Fibroblast of lung (primary cell): ENCODE measurements at regions not wholly inside any gene's neighbourhood (a gene's known extent, or its start where the extent isn't known, plus 50 kb on each side); places are given as distances from the start of the nearest gene placed in this dataset.

ENCODE experiments used
- DNase-seq, 2 donors: peaks; one replicate each; pipeline versions ENCODE4 v3.0.0 to v3.0.0-alpha.2; 2010; ENCODE audit warnings: low read depth in 2 of 2
- H2AFZ ChIP-seq: 2 replicates; pipeline ENCODE4 v1.5.1; 2012; ENCODE audit warnings: low read length, control low read depth, inconsistent platforms
- H3K27ac ChIP-seq: 2 replicates; pipeline ENCODE4 v1.5.1; 2011; ENCODE audit warnings: low read length, control low read depth; ENCODE audit not compliant: insufficient read depth
- H3K27me3 ChIP-seq: 2 replicates; pipeline ENCODE4 v1.5.1; 2011; ENCODE audit warnings: mild to moderate bottlenecking, low read length; ENCODE audit not compliant: control insufficient read depth, insufficient read depth
- H3K36me3 ChIP-seq: 2 replicates; pipeline ENCODE4 v1.5.1; 2011; ENCODE audit warnings: low read length; ENCODE audit not compliant: control insufficient read depth, insufficient read depth
- H3K4me1 ChIP-seq: 2 replicates; pipeline ENCODE4 v1.5.1; 2011; ENCODE audit warnings: low read length; ENCODE audit not compliant: control insufficient read depth, insufficient read depth; ENCODE audit errors: extremely low read depth
- H3K4me2 ChIP-seq: 2 replicates; pipeline ENCODE4 v1.5.1; 2011; ENCODE audit warnings: low read length, control low read depth; ENCODE audit not compliant: insufficient read depth; ENCODE audit errors: extremely low read depth
- H3K4me3 ChIP-seq, 4 experiments: fragments of 200-600 bp in 1 of 4; sonication (generic) in 1 of 4; replicated peaks in 1 of 4; 2 replicates each; pipeline ENCODE4 v1.5.1; 2011 to 2016; ENCODE audit warnings: low read length in 4 of 4, low read depth in 3 of 4, mild to moderate bottlenecking in 3 of 4, control low read depth in 2 of 4, inconsistent platforms in 1 of 4, mixed read lengths in 1 of 4; ENCODE audit not compliant: insufficient read depth in 1 of 4; ENCODE audit errors: control extremely low read depth in 1 of 4
- H3K79me2 ChIP-seq: 2 replicates; pipeline ENCODE4 v1.5.1; 2012; ENCODE audit warnings: mild to moderate bottlenecking, low read length, inconsistent platforms; ENCODE audit not compliant: control insufficient read depth, insufficient read depth
- H3K9ac ChIP-seq: 2 replicates; pipeline ENCODE4 v1.5.1; 2011; ENCODE audit warnings: mild to moderate bottlenecking, low read length, control low read depth; ENCODE audit not compliant: insufficient read depth
- H3K9me3 ChIP-seq: 2 replicates; pipeline ENCODE4 v1.5.1; 2012; ENCODE audit warnings: low read depth, low read length; ENCODE audit not compliant: control insufficient read depth, insufficient read depth
- H4K20me1 ChIP-seq: 2 replicates; pipeline ENCODE4 v1.5.1; 2011; ENCODE audit warnings: low read length; ENCODE audit not compliant: control insufficient read depth, insufficient read depth; ENCODE audit errors: extremely low read depth
- CTCF ChIP-seq, 2 donors: IDR thresholded peaks in 1 of 2; conservative IDR thresholded peaks in 1 of 2; 1 replicate in 1 of 2; 2 replicates in 1 of 2; pipeline ENCODE4 v1.5.1; 2011 to 2012; ENCODE audit warnings: low read length in 2 of 2, control low read depth in 1 of 2, inconsistent platforms in 1 of 2, low read depth in 1 of 2, mild to moderate bottlenecking in 1 of 2
- EZH2 ChIP-seq: IDR thresholded peaks from 2 replicates; pipeline ENCODE4 v1.5.1; 2012; ENCODE audit warnings: low read length, control low read depth, mild to moderate bottlenecking; ENCODE audit errors: missing control alignments

DNA sequence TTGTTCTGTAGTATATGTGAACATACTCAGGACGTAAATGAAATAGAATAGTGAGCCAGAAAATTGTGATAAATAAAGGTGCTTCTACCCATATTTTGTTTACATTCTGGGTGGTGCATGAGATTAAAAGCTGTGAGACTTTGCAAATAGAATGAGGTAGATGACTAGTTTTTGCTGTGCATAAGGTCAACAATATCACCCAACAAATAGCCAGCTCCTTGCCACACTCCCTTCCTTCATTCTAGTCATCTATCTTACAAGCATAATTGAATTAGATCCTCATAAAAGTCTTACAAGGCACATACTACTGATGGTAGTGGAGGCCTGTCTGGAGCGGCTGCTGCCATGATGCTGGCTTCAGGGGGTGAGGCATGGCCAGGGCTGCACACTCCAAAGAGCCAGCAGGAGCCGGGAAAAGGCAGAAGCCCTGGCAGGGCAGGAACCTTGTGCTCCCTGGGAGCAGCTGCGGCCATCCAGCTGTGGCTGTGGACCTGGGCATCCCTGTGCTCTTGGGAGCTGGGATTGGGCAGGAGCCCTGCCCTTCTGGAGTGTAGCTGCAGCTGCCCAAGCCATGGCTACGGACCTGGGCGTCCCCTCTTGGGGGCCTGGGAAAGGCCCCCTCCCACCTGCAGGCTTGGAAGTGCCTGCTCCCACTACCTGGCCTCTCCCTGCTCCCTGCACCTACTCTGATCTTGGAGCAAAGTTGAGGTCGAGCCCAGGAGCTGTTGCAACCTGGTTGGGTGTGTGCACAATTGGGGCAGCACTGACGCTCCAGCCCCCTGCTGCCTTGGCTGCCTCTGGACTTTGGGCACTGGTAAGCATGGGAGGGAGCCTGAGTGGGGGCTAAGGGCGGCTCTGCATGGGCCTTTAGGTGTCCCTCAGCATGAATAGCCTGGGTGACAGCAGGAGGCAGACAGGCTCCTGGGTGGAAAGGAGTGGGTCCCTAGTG is 112.8 kb downstream of the DACT1 start:
- Histone ChIP-seq H3K27ac (no peak overlapping the region), H3K27me3 (no peaks in the 10 kb centered on the region), H3K9ac (no peak overlapping the region), H3K36me3 (no peaks in the 10 kb centered on the region), H3K4me2 (no peak overlapping the region), H4K20me1 (no peaks in the 10 kb centered on the region), H3K4me1 (peaks cover 16% of the 10 kb centered on the region), H2AFZ (no peak overlapping the region), H3K9me3 (no peaks in the 10 kb centered on the region), H3K4me3 (no peak overlapping the region), H3K79me2 (no peaks in the 10 kb centered on the region)
- DNase-seq: no peak
- no peak for TF ChIP-seq CTCF (conservative IDR thresholded peaks at IDR 0.05 in 1 of 2, IDR thresholded peaks at IDR 0.05 in 1 of 2; ENCODE audit: low read depth in 1 of 2, low read length in 2 of 2)
- no peak for TF ChIP-seq EZH2

DNA sequence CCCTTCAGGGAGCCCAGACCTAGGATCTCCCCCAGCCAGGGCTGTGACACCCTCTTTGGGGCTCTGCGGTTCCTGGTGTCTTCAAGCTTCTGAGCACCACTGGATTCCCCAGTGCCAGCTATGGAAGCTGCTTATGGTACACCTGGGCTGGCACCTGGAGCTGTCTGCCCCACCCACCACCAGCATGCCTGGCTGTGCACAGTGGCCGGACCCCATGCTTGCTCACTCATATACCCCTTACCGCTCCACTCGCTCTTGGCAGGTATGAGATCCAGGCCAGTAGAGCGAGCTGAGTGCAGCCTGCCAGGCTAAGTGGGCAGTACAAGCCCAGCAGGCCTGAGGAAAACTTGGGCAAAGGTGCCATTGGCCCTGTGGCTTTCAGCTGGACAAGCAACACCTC is 114.0 kb downstream of the DACT1 start:
- TF ChIP-seq CTCF (conservative IDR thresholded peaks at IDR 0.05 in 1 of 2, IDR thresholded peaks at IDR 0.05 in 1 of 2; ENCODE audit: low read depth in 1 of 2, low read length in 2 of 2) (no peak), EZH2 (no peak)
- Histone ChIP-seq H3K27ac (no peak overlapping the region), H4K20me1 (no peaks in the 10 kb centered on the region), H3K4me3 (no peak overlapping the region), H2AFZ (no peak overlapping the region), H3K4me2 (no peak overlapping the region), H3K36me3 (no peaks in the 10 kb centered on the region), H3K79me2 (no peaks in the 10 kb centered on the region), H3K27me3 (no peaks in the 10 kb centered on the region), H3K9me3 (no peaks in the 10 kb centered on the region), H3K4me1 (peaks cover 10% of the 10 kb centered on the region), H3K9ac (no peak overlapping the region)
- DNase-seq: no peak

DNA sequence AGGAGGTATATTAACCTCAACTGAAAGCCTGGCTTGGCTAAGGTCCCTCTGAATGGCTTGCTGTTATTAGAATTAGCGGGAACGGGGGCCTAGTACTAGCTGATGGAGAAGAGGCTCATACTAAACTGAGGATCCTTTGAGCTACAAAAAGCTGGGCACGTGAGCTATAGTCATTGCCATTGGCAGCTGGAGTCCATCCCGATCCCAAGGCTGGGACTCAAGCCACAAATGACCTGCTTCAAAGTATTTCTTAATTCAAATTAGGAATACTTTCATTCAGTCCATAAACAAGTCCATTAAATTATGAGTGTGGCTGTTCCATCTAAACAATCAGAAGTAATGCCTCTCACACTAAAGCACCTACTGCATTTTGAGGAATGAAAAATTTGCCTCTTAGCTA is 114.5 kb downstream of the DACT1 start:
- no peaks in the 10 kb centered on the region for H3K36me3 ChIP-seq
- H4K20me1 ChIP-seq: no peaks in the 10 kb centered on the region
- no peaks in the 10 kb centered on the region for H3K27me3 ChIP-seq
- no peaks in the 10 kb centered on the region for H3K9me3 ChIP-seq
- TF ChIP-seq CTCF (conservative IDR thresholded peaks at IDR 0.05 in 1 of 2, IDR thresholded peaks at IDR 0.05 in 1 of 2; ENCODE audit: low read depth in 1 of 2, low read length in 2 of 2) (no peak), EZH2 (no peak)
- no peak overlapping the region for H3K9ac ChIP-seq
- peak overlapping the region; percentile 40 for H3K4me2 ChIP-seq
- no peak overlapping the region for H3K4me3 ChIP-seq
- H3K79me2 ChIP-seq: no peaks in the 10 kb centered on the region
- peak in 1 of 2 donors; percentile 41 for DNase-seq
- peaks cover 10% of the 10 kb centered on the region for H3K4me1 ChIP-seq
- no peak overlapping the region for H2AFZ ChIP-seq
- no peak overlapping the region for H3K27ac ChIP-seq
